Left lung (tissue), 4 donors: ENCODE measurements at regions not wholly inside any gene's neighbourhood (a gene's known extent, or its start where the extent isn't known, plus 50 kb on each side); places are given as distances from the start of the nearest gene placed in this dataset.

ENCODE experiments used
- ATAC-seq: fragments of 200-7000 bp; cut with Tn5 transposase; one replicate; pipeline ENCODE4 v1.9.1; 2020; ENCODE audit warnings: moderate library complexity
- DNase-seq, 4 donors: peaks; one replicate each; pipeline ENCODE4 v3.0.0-alpha.2; 2013 to 2020
- H3K27ac ChIP-seq, 2 donors: fragments of 200-600 bp; sonication (generic) in 1 of 2; one replicate each; pipeline versions ENCODE4 v1.5.0 to v1.8.0; 2020 to 2021
- H3K27me3 ChIP-seq, 2 donors: fragments of 200-600 bp; sonication (generic) in 1 of 2; one replicate each; pipeline versions ENCODE4 v1.5.0 to v1.8.0; 2020 to 2021
- H3K36me3 ChIP-seq, 2 donors: fragments of 200-600 bp; sonication (generic) in 1 of 2; one replicate each; pipeline versions ENCODE4 v1.5.0 to v1.8.0; 2020 to 2021
- H3K4me1 ChIP-seq, 2 donors: fragments of 200-600 bp; one replicate each; pipeline ENCODE4 v1.8.0; 2021
- H3K4me3 ChIP-seq, 2 donors: fragments of 200-600 bp; sonication (generic) in 1 of 2; one replicate each; pipeline versions ENCODE4 v1.5.0 to v1.8.0; 2020 to 2021; ENCODE audit warnings: mild to moderate bottlenecking in 1 of 2
- H3K9me3 ChIP-seq, 2 donors: fragments of 200-600 bp; sonication (generic) in 1 of 2; one replicate each; pipeline versions ENCODE4 v1.5.0 to v1.8.0; 2020 to 2021
- CTCF ChIP-seq, 2 donors: fragments of 200-600 bp; sonication (generic) in 1 of 2; IDR thresholded peaks; one replicate each; pipeline versions ENCODE4 v1.5.0 to v1.8.0; 2021; ENCODE audit warnings: antibody characterized with exemption in 2 of 2
- intact Hi-C, 2 donors: fragments of 100-400 bp; cut with DNase I; formaldehyde crosslinking; loops; one replicate each; pipeline versions ENCODE4 v1.11.2 to v1.14.2; 2022
- donor health status: DM: no; HTN: yes; CAD: no.
- donor health status: DM: no; HTN: no; CAD: no.

- ATAC-seq (no peak), DNase-seq (no peak)
- TF ChIP-seq CTCF (IDR thresholded peaks at IDR 0.05) = no peak
Observed at GRCh38 chr1:219398815-219399396, 214.0 kb downstream of the ZC3H11B start.

GRCh38 chr1:219397511-219397910 lies 215.4 kb downstream of the ZC3H11B start:
- no peaks in the 10 kb centered on the region for H3K4me1 ChIP-seq
- no peak for DNase-seq
- intact Hi-C loops = no loop called here
- ATAC-seq = no peak
- no peaks in the 10 kb centered on the region for H3K36me3 ChIP-seq
- H3K9me3 ChIP-seq = peaks cover 0 to 38% of the 10 kb centered on the region in 2 donors
- TF ChIP-seq CTCF (IDR thresholded peaks at IDR 0.05) = no peak
- H3K27ac ChIP-seq = no peak overlapping the region
- no peaks in the 10 kb centered on the region for H3K27me3 ChIP-seq
- H3K4me3 ChIP-seq = no peak overlapping the region

More at GRCh38 chr1:219398815-219399396, 214.0 kb downstream of the ZC3H11B start:
- Histone ChIP-seq H3K4me1 (no peaks in the 10 kb centered on the region), H3K36me3 (no peaks in the 10 kb centered on the region), H3K27ac (no peak overlapping the region), H3K4me3 (no peak overlapping the region), H3K27me3 (no peaks in the 10 kb centered on the region), H3K9me3 (peaks cover 0 to 29% of the 10 kb centered on the region in 2 donors)
- intact Hi-C loops = no loop called here

- H3K9me3 ChIP-seq = peaks cover 0 to 24% of the 10 kb centered on the region in 2 donors
- H3K27me3 ChIP-seq = no peaks in the 10 kb centered on the region
- no peak overlapping the region for H3K4me3 ChIP-seq
- no peak for TF ChIP-seq CTCF (IDR thresholded peaks at IDR 0.05)
- intact Hi-C loops = no loop called here
- H3K27ac ChIP-seq = no peak overlapping the region
- H3K4me1 ChIP-seq = no peaks in the 10 kb centered on the region
- ATAC-seq (no peak), DNase-seq (no peak)
- no peaks in the 10 kb centered on the region for H3K36me3 ChIP-seq
Observed at GRCh38 chr1:219391297-219391696, 217.6 kb downstream of the LYPLAL1 start.

- no peak overlapping the region for H3K4me3 ChIP-seq
- no peaks in the 10 kb centered on the region for H3K4me1 ChIP-seq
- no peaks in the 10 kb centered on the region for H3K36me3 ChIP-seq
- peaks cover 0 to 3% of the 10 kb centered on the region in 2 donors for H3K9me3 ChIP-seq
- DNase-seq (no peak), ATAC-seq (no peak)
- no peak overlapping the region for H3K27ac ChIP-seq
- intact Hi-C loops = no loop called here
- H3K27me3 ChIP-seq = no peaks in the 10 kb centered on the region
- no peak for TF ChIP-seq CTCF (IDR thresholded peaks at IDR 0.05)
Observed at GRCh38 chr1:219387211-219387610, 213.5 kb downstream of the LYPLAL1 start.

DNA sequence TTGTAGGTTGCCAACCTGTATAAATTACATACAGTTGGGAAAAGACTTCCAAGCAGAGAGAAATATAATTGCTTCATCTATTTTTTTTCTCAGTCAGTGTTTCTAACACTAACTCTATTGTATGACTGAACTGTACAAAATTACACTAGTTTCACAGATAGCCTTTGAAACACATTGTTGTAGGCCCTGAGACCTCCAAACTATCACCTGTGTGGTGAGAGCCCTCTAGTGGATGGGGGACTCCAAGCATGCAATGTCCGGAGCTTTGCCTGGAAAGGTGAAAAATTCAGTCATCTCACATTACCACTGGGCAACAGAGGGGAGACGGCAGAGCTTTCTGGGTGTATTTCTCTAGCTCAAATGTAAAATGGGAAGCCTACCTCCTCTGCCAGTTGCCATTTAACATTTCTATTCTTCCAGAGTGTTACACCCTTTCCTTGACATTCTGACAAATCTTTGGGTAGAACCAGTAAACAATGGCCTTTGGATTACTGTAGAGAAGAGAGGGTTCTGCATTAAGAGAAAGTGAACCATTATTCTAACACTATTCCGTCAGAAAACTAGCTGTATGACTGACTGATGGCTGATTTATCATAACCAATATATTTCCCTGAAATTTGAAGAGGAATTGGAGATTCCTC lies 212.2 kb downstream of the LYPLAL1 start:
- intact Hi-C loops = no loop called here
- no peaks in the 10 kb centered on the region for H3K4me1 ChIP-seq
- peak in 1 of 4 donors; percentile 33 for DNase-seq
- H3K27ac ChIP-seq = no peak overlapping the region
- H3K36me3 ChIP-seq = no peaks in the 10 kb centered on the region
- TF ChIP-seq CTCF (IDR thresholded peaks at IDR 0.05) = peak; percentile 45 to 58
- peak; percentile 91 for ATAC-seq
- no peaks in the 10 kb centered on the region for H3K9me3 ChIP-seq
- H3K27me3 ChIP-seq = no peaks in the 10 kb centered on the region
- H3K4me3 ChIP-seq = no peak overlapping the region
